Activated CD4-positive, alpha-beta T cell treated with anti-CD3 and anti-CD28 coated beads for 36 hours (primary cell): ENCODE measurements at regions not wholly inside any gene's neighbourhood (a gene's known extent, or its start where the extent isn't known, plus 50 kb on each side); places are given as distances from the start of the nearest gene placed in this dataset.

Experiments
- ATAC-seq: fragments of 200-7000 bp; cut with Tn5 transposase; one replicate; pipeline ENCODE4 v1.10.0; 2021; ENCODE audit warnings: mild to moderate bottlenecking, moderate library complexity
- CTCF ChIA-PET: fragments of 350-600 bp; sonication (Branson Sonifier 250); formaldehyde crosslinking; loops from one replicate; lab custom pipeline; 2021; ENCODE audit warnings: antibody characterized with exemption; lab: Charles Lee
- POLR2A ChIA-PET: fragments of 350-600 bp; sonication (Branson Sonifier 250); formaldehyde crosslinking; loops from one replicate; lab custom pipeline; 2021; ENCODE audit warnings: antibody characterized with exemption, inconsistent platforms; lab: Charles Lee
- DNase-seq: peaks from one replicate; pipeline ENCODE4 v3.0.0-alpha.2; 2020
- H3K27ac Mint-ChIP-seq: one replicate; pipeline ENCODE4 v1.8.0; 2021; ENCODE audit warnings: mixed read lengths
- H3K27me3 Mint-ChIP-seq: one replicate; pipeline ENCODE4 v1.8.0; 2021; ENCODE audit warnings: mixed read lengths
- H3K36me3 Mint-ChIP-seq: one replicate; pipeline ENCODE4 v1.8.0; 2021; ENCODE audit warnings: low read depth, mixed read lengths
- H3K4me1 Mint-ChIP-seq: one replicate; pipeline ENCODE4 v1.8.0; 2021; ENCODE audit warnings: mixed read lengths
- H3K4me3 Mint-ChIP-seq: one replicate; pipeline ENCODE4 v1.8.0; 2021; ENCODE audit warnings: mild to moderate bottlenecking, moderate library complexity, mixed read lengths
- H3K9me3 Mint-ChIP-seq: one replicate; pipeline ENCODE4 v1.8.0; 2021; ENCODE audit warnings: low read depth, mixed read lengths
- intact Hi-C, 2 experiments: fragments of 100-400 bp; cut with DNase I in 1 of 2; cut with micrococcal nuclease in 1 of 2; formaldehyde crosslinking; loops; one replicate each; pipeline versions ENCODE4 v1.14.2 to v1.15.1; 2022 to 2024; cut with DNase I, micrococcal nuclease

- H3K4me3 Mint-ChIP-seq: no peak overlapping the region
- DNase-seq: no peak
- H3K36me3 Mint-ChIP-seq: no peaks in the 10 kb centered on the region
- ChIA-PET POLR2A (no interaction called here), CTCF (no interaction called here)
- H3K4me1 Mint-ChIP-seq: no peaks in the 10 kb centered on the region
- no peak overlapping the region for H3K27ac Mint-ChIP-seq
- intact Hi-C loops: no loop called here
- H3K9me3 Mint-ChIP-seq: no peaks in the 10 kb centered on the region
- ATAC-seq: no peak
- H3K27me3 Mint-ChIP-seq: peaks cover 14% of the 10 kb centered on the region
These were observed 237.1 kb downstream of the TTC32 start for GRCh38 chr2:19664646-19665045.

- Mint-ChIP-seq H3K27ac (no peak overlapping the region), H3K27me3 (peaks cover 4% of the 10 kb centered on the region), H3K9me3 (no peaks in the 10 kb centered on the region), H3K4me1 (no peaks in the 10 kb centered on the region), H3K4me3 (no peak overlapping the region), H3K36me3 (no peaks in the 10 kb centered on the region)
- intact Hi-C loops: no loop called here
- no peak for DNase-seq
- CTCF ChIA-PET: no interaction called here
- no peak for ATAC-seq
- POLR2A ChIA-PET: no interaction called here
These were observed 242.6 kb downstream of the TTC32 start for GRCh38 chr2:19659024-19659792.

- ChIA-PET CTCF (no interaction called here), POLR2A (no interaction called here)
- intact Hi-C loops: no loop called here
- DNase-seq (no peak), ATAC-seq (no peak)
- Mint-ChIP-seq H3K4me3 (no peak overlapping the region), H3K27me3 (peaks cover 3% of the 10 kb centered on the region), H3K9me3 (no peaks in the 10 kb centered on the region), H3K4me1 (no peaks in the 10 kb centered on the region), H3K27ac (no peak overlapping the region), H3K36me3 (no peaks in the 10 kb centered on the region)
These were observed 245.8 kb downstream of the TTC32 start for GRCh38 chr2:19656011-19656410.

- Mint-ChIP-seq H3K9me3 (no peaks in the 10 kb centered on the region), H3K4me3 (no peak overlapping the region), H3K4me1 (no peaks in the 10 kb centered on the region), H3K36me3 (no peaks in the 10 kb centered on the region), H3K27ac (no peak overlapping the region), H3K27me3 (peaks cover 3% of the 10 kb centered on the region)
- ChIA-PET CTCF (no interaction called here), POLR2A (no interaction called here)
- DNase-seq: no peak
- ATAC-seq: no peak
- intact Hi-C loops: no loop called here
These were observed 247.3 kb downstream of the TTC32 start for GRCh38 chr2:19654310-19655090.

- Mint-ChIP-seq H3K27me3 (peaks cover 3% of the 10 kb centered on the region), H3K4me1 (no peaks in the 10 kb centered on the region), H3K9me3 (no peaks in the 10 kb centered on the region), H3K4me3 (no peak overlapping the region), H3K36me3 (no peaks in the 10 kb centered on the region), H3K27ac (no peak overlapping the region)
- ChIA-PET POLR2A (no interaction called here), CTCF (no interaction called here)
- ATAC-seq: no peak
- DNase-seq: no peak
- intact Hi-C loops: no loop called here
These were observed 248.3 kb downstream of the TTC32 start for GRCh38 chr2:19653509-19653908.

- Mint-ChIP-seq H3K4me3 (no peak overlapping the region), H3K27me3 (peaks cover 3% of the 10 kb centered on the region), H3K36me3 (no peaks in the 10 kb centered on the region), H3K9me3 (no peaks in the 10 kb centered on the region), H3K27ac (no peak overlapping the region), H3K4me1 (no peaks in the 10 kb centered on the region)
- ChIA-PET CTCF (no interaction called here), POLR2A (no interaction called here)
- DNase-seq: no peak
- intact Hi-C loops: no loop called here
- no peak for ATAC-seq
These were observed 249.0 kb downstream of the TTC32 start for GRCh38 chr2:19652811-19653210.

- CTCF ChIA-PET: no interaction called here
- intact Hi-C loops: no loop called here
- DNase-seq (no peak), ATAC-seq (no peak)
- Mint-ChIP-seq H3K36me3 (no peaks in the 10 kb centered on the region), H3K27me3 (peaks cover 3% of the 10 kb centered on the region), H3K4me3 (no peak overlapping the region), H3K4me1 (no peaks in the 10 kb centered on the region), H3K27ac (no peak overlapping the region), H3K9me3 (no peaks in the 10 kb centered on the region)
- POLR2A ChIA-PET: no interaction called here
These were observed 250.3 kb downstream of the TTC32 start for GRCh38 chr2:19651466-19651865.

GRCh38 chr2:19649785-19650380, 251.9 kb downstream of the TTC32 start:
- Mint-ChIP-seq H3K27me3 (peaks cover 3% of the 10 kb centered on the region), H3K36me3 (no peaks in the 10 kb centered on the region), H3K27ac (no peak overlapping the region), H3K4me3 (no peak overlapping the region), H3K9me3 (no peaks in the 10 kb centered on the region), H3K4me1 (no peaks in the 10 kb centered on the region)
- intact Hi-C loops: no loop called here
- CTCF ChIA-PET: interaction anchor here (0.7 kb wide), 1 partner anchor 15 kb away, joined by 3 read pairs; no protein-coding TSS in a partner anchor
- POLR2A ChIA-PET: no interaction called here
- DNase-seq (no peak), ATAC-seq (no peak)

GRCh38 chr2:19649142-19649541, 252.6 kb downstream of the TTC32 start:
- Mint-ChIP-seq H3K4me3 (no peak overlapping the region), H3K27me3 (peaks cover 3% of the 10 kb centered on the region), H3K4me1 (no peaks in the 10 kb centered on the region), H3K27ac (no peak overlapping the region), H3K9me3 (peaks cover 3% of the 10 kb centered on the region), H3K36me3 (no peaks in the 10 kb centered on the region)
- ATAC-seq (no peak), DNase-seq (no peak)
- intact Hi-C loops: no loop called here
- POLR2A ChIA-PET: no interaction called here
- CTCF ChIA-PET: no interaction called here

GRCh38 chr2:19648583-19648982, 253.2 kb downstream of the TTC32 start:
- no peak for ATAC-seq

GRCh38 chr2:19646987-19647386, 254.8 kb downstream of the TTC32 start:
- POLR2A ChIA-PET: no interaction called here
- no peaks in the 10 kb centered on the region for H3K36me3 Mint-ChIP-seq

More at GRCh38 chr2:19648583-19648982, 253.2 kb downstream of the TTC32 start:
- Mint-ChIP-seq H3K27ac (no peak overlapping the region), H3K9me3 (peaks cover 3% of the 10 kb centered on the region), H3K4me1 (no peaks in the 10 kb centered on the region), H3K36me3 (no peaks in the 10 kb centered on the region), H3K4me3 (no peak overlapping the region), H3K27me3 (peaks cover 3% of the 10 kb centered on the region)
- POLR2A ChIA-PET: no interaction called here
- DNase-seq: no peak
- intact Hi-C loops: no loop called here
- CTCF ChIA-PET: no interaction called here

GRCh38 chr2:19644763-19645162, 257.0 kb downstream of the TTC32 start:
- Mint-ChIP-seq H3K27ac (no peak overlapping the region), H3K4me1 (no peaks in the 10 kb centered on the region), H3K36me3 (no peaks in the 10 kb centered on the region), H3K27me3 (no peaks in the 10 kb centered on the region), H3K4me3 (no peak overlapping the region), H3K9me3 (peaks cover 3% of the 10 kb centered on the region)
- intact Hi-C loops: no loop called here
- DNase-seq: no peak
- POLR2A ChIA-PET: no interaction called here
- CTCF ChIA-PET: no interaction called here
- no peak for ATAC-seq

More at GRCh38 chr2:19646987-19647386, 254.8 kb downstream of the TTC32 start:
- intact Hi-C loops: no loop called here
- ATAC-seq (no peak), DNase-seq (no peak)
- Mint-ChIP-seq H3K4me3 (no peak overlapping the region), H3K9me3 (peaks cover 3% of the 10 kb centered on the region), H3K27me3 (no peaks in the 10 kb centered on the region), H3K4me1 (no peaks in the 10 kb centered on the region), H3K27ac (no peak overlapping the region)
- CTCF ChIA-PET: no interaction called here
